Panc1 (cell line): ENCODE measurements at regions not wholly inside any gene's neighbourhood (a gene's known extent, or its start where the extent isn't known, plus 50 kb on each side); places are given as distances from the start of the nearest gene placed in this dataset.

Source experiments
- ATAC-seq: fragments of 200-7000 bp; cut with Tn5 transposase; 2 replicates; pipeline ENCODE4 v1.9.1; 2020; ENCODE audit warnings: mild to moderate bottlenecking, moderate library complexity
- BruUV-seq: library from RNA; stranded (reverse); fragments of 400-500 nt; replicated peaks from 2 replicates; lab custom pipeline; 2021; lab: Mats Ljungman, UMichigan
- CTCF ChIA-PET: fragments of 300-600 bp; sonication (Branson Sonifier 250); formaldehyde crosslinking; loops from one replicate; lab custom pipeline; 2022; ENCODE audit warnings: antibody characterized with exemption; lab: Charles Lee
- POLR2A ChIA-PET: fragments of 300-600 bp; sonication (Branson Sonifier 250); formaldehyde crosslinking; loops from one replicate; lab custom pipeline; 2022; ENCODE audit warnings: antibody characterized with exemption; lab: Charles Lee
- DNase-seq: peaks from one replicate; pipeline ENCODE4 v3.0.0-alpha.2; 2010; ENCODE audit warnings: low read depth, low spot score
- H3K27ac ChIP-seq: 2 replicates; pipeline ENCODE4 v1.5.1; 2011; ENCODE audit warnings: mild to moderate bottlenecking, low read length, inconsistent platforms
- H3K27me3 ChIP-seq: fragments of 200-500 bp; sonication (Bioruptor generic); 2 replicates; pipeline ENCODE4 v1.6.0; 2014; ENCODE audit warnings: low read length, inconsistent platforms; ENCODE audit not compliant: control insufficient read depth, insufficient read depth
- H3K36me3 ChIP-seq: fragments of 200-500 bp; sonication (Bioruptor generic); 2 replicates; pipeline ENCODE4 v1.5.1; 2014; ENCODE audit warnings: inconsistent platforms, mild to moderate bottlenecking, low read length, moderate library complexity; ENCODE audit not compliant: control insufficient read depth, insufficient read depth
- H3K4me1 ChIP-seq: 2 replicates; pipeline ENCODE4 v1.5.1; 2011; ENCODE audit warnings: inconsistent platforms, mild to moderate bottlenecking, low read length, moderate library complexity; ENCODE audit not compliant: control insufficient read depth, insufficient read depth
- H3K4me3 ChIP-seq, 2 experiments: 2 replicates each; pipeline ENCODE4 v1.5.1; 2011 to 2012; ENCODE audit warnings: low read depth in 2 of 2, low read length in 2 of 2, mild to moderate bottlenecking in 2 of 2, inconsistent platforms in 1 of 2, moderate library complexity in 1 of 2
- H3K9me3 ChIP-seq: fragments of 200-500 bp; sonication (Bioruptor generic); 2 replicates; pipeline ENCODE4 v1.5.1; 2014; ENCODE audit warnings: low read depth, mild to moderate bottlenecking, inconsistent platforms, low read length, moderate library complexity; ENCODE audit not compliant: control insufficient read depth, insufficient read depth
- POLR2AphosphoS5 ChIP-seq: IDR thresholded peaks from 2 replicates; pipeline ENCODE4 v1.6.1; 2012; ENCODE audit warnings: mild to moderate bottlenecking, low read depth, low read length, moderate library complexity
- SIN3A ChIP-seq: IDR thresholded peaks from 2 replicates; pipeline ENCODE4 v1.6.1; 2012; ENCODE audit warnings: low read depth, mild to moderate bottlenecking, low read length, moderate library complexity, borderline replicate concordance; ENCODE audit not compliant: insufficient read depth
- TCF7L2 ChIP-seq: IDR thresholded peaks from 2 replicates; pipeline ENCODE4 v1.6.1; 2011; ENCODE audit warnings: mild to moderate bottlenecking, low read depth, low read length, inconsistent platforms
- in situ Hi-C: cut with HindIII; loops from 2 replicates; pipeline ENCODE4 v1.10.0; 2016; ENCODE audit warnings: low sequenced_read_pairs, low pct_unique_long_range_greater_than_20kb
- intact Hi-C: fragments of 100-400 bp; cut with micrococcal nuclease; formaldehyde crosslinking; loops from one replicate; pipeline ENCODE4 v1.10.0; 2022; ENCODE audit not compliant: unreplicated experiment
- TF ChIP-seq, protein P1 (sequence below): fragments of 450-650 bp; IDR thresholded peaks from 2 replicates; pipeline ENCODE4 v1.5.1; 2017; ENCODE audit warnings: mild to moderate bottlenecking
- TF ChIP-seq, protein P2 (sequence below), 2 experiments: IDR thresholded peaks; 2 replicates each; pipeline ENCODE4 v1.6.1; 2011 to 2012; ENCODE audit warnings: low read depth in 2 of 2, control low read depth in 1 of 2, low read length in 1 of 2, mild to moderate bottlenecking in 1 of 2, moderate library complexity in 1 of 2; ENCODE audit not compliant: insufficient read depth in 1 of 2

DNA sequence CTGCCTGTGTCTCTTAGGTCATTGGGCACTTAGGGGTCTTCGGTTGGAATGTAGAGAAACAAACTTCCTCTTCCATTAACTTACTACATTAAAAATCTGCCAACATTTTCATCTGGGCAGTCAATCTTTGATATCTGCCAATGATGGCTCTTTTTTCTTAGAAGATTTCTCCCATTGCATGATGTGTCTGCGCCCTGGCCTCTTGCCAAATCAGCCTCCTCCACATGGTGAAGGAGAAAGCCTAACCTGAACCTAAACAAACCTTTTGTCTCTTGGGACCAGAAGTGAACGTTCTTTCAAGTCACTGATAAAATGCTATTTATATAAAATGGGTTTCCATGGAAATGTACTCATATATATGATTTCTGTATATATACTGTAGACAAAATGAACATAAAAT lies 998.9 kb upstream of the GJE1 start:
- Histone ChIP-seq H3K36me3 (no peaks in the 10 kb centered on the region), H3K9me3 (no peaks in the 10 kb centered on the region), H3K4me1 (no peaks in the 10 kb centered on the region), H3K27ac (no peak overlapping the region), H3K27me3 (no peaks in the 10 kb centered on the region), H3K4me3 (no peak overlapping the region)
- ATAC-seq (no peak), DNase-seq (no peak)
- TF ChIP-seq POLR2AphosphoS5 (no peak), SIN3A (no peak), TCF7L2 (no peak)
- TF ChIP-seq, protein P1, sequence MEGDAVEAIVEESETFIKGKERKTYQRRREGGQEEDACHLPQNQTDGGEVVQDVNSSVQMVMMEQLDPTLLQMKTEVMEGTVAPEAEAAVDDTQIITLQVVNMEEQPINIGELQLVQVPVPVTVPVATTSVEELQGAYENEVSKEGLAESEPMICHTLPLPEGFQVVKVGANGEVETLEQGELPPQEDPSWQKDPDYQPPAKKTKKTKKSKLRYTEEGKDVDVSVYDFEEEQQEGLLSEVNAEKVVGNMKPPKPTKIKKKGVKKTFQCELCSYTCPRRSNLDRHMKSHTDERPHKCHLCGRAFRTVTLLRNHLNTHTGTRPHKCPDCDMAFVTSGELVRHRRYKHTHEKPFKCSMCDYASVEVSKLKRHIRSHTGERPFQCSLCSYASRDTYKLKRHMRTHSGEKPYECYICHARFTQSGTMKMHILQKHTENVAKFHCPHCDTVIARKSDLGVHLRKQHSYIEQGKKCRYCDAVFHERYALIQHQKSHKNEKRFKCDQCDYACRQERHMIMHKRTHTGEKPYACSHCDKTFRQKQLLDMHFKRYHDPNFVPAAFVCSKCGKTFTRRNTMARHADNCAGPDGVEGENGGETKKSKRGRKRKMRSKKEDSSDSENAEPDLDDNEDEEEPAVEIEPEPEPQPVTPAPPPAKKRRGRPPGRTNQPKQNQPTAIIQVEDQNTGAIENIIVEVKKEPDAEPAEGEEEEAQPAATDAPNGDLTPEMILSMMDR: no peak
- TF ChIP-seq, protein P2, sequence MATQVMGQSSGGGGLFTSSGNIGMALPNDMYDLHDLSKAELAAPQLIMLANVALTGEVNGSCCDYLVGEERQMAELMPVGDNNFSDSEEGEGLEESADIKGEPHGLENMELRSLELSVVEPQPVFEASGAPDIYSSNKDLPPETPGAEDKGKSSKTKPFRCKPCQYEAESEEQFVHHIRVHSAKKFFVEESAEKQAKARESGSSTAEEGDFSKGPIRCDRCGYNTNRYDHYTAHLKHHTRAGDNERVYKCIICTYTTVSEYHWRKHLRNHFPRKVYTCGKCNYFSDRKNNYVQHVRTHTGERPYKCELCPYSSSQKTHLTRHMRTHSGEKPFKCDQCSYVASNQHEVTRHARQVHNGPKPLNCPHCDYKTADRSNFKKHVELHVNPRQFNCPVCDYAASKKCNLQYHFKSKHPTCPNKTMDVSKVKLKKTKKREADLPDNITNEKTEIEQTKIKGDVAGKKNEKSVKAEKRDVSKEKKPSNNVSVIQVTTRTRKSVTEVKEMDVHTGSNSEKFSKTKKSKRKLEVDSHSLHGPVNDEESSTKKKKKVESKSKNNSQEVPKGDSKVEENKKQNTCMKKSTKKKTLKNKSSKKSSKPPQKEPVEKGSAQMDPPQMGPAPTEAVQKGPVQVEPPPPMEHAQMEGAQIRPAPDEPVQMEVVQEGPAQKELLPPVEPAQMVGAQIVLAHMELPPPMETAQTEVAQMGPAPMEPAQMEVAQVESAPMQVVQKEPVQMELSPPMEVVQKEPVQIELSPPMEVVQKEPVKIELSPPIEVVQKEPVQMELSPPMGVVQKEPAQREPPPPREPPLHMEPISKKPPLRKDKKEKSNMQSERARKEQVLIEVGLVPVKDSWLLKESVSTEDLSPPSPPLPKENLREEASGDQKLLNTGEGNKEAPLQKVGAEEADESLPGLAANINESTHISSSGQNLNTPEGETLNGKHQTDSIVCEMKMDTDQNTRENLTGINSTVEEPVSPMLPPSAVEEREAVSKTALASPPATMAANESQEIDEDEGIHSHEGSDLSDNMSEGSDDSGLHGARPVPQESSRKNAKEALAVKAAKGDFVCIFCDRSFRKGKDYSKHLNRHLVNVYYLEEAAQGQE (IDR thresholded peaks at IDR 0.05; ENCODE audit: insufficient read depth in 1 of 2, low read depth in 2 of 2, low read length in 1 of 2): no peak
- intact Hi-C loops: no loop called here
- BruUV-seq: no TSS peak
- ChIA-PET POLR2A (no interaction called here), CTCF (no interaction called here)
- in situ Hi-C loops: no loop called here

DNA sequence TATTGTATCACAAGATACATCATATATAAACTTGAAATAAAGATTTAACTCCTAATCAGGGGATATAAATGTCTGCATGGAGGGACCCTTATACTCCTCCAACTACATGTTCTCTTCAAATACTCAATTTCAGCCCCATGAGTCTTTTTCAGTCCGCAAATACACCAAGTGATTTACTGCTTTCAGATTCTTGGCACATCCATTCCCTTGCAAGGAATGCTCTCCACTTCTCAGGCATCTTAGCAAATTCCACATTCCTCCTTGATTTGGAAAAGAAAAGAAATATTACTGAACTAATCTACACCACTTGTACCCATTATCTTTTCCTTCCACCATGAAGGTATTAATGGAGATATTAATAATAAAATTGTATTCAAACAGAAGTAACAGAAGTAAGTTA lies 999.4 kb upstream of the GJE1 start:
- in situ Hi-C loops (no loop called here), intact Hi-C loops (no loop called here)
- DNase-seq: no peak
- no peak overlapping the region for H3K27ac ChIP-seq
- no peak overlapping the region for H3K4me3 ChIP-seq
- no peaks in the 10 kb centered on the region for H3K36me3 ChIP-seq
- ChIA-PET POLR2A (no interaction called here), CTCF (no interaction called here)
- no peaks in the 10 kb centered on the region for H3K9me3 ChIP-seq
- no peaks in the 10 kb centered on the region for H3K4me1 ChIP-seq
- H3K27me3 ChIP-seq: no peaks in the 10 kb centered on the region
- BruUV-seq: no TSS peak
- no peak for ATAC-seq
- TF ChIP-seq POLR2AphosphoS5: no peak
- TF ChIP-seq TCF7L2: no peak
- TF ChIP-seq, protein P2 (IDR thresholded peaks at IDR 0.05; ENCODE audit: insufficient read depth in 1 of 2, low read depth in 2 of 2, low read length in 1 of 2): no peak
